ENCODE measurements at regions not wholly inside any gene's neighbourhood (a gene's known extent, or its start where the extent isn't known, plus 50 kb on each side); places are given as distances from the start of the nearest gene placed in this dataset.

GRCh38 chr13:112638157-112638750 lies 50.3 kb upstream of the TUBGCP3 start:
- TF ChIP-seq CTCF (IDR thresholded peaks at IDR 0.05) (no peak), POLR2AphosphoS5 (IDR thresholded peaks at IDR 0.05; ENCODE audit: low read depth, low read length) (no peak), REST (IDR thresholded peaks at IDR 0.05; ENCODE audit: insufficient read depth in 1 of 2, low read depth in 2 of 2, low read length in 1 of 2) (no peak), TCF7L2 (IDR thresholded peaks at IDR 0.05; ENCODE audit: low read depth, low read length) (no peak)
